Cardiac fibroblast (primary cell): ENCODE measurements at regions not wholly inside any gene's neighbourhood (a gene's known extent, or its start where the extent isn't known, plus 50 kb on each side); places are given as distances from the start of the nearest gene placed in this dataset.

Experiments used
- DNase-seq, 2 donors: peaks; one replicate each; pipeline versions ENCODE4 v3.0.0 to v3.0.0-alpha.2; 2010; ENCODE audit warnings: low read depth in 2 of 2
- H3K4me3 ChIP-seq, 2 donors: replicated peaks in 1 of 2; 1 replicate in 1 of 2; 2 replicates in 1 of 2; pipeline ENCODE4 v1.5.1; 2011; ENCODE audit warnings: low read depth in 2 of 2, low read length in 2 of 2, mild to moderate bottlenecking in 2 of 2, moderate library complexity in 1 of 2
- CTCF ChIP-seq: IDR thresholded peaks from one replicate; pipeline ENCODE4 v1.5.1; 2011; ENCODE audit warnings: low read depth, mild to moderate bottlenecking, low read length, inconsistent platforms

- DNase-seq, result no peak
- TF ChIP-seq CTCF, result no peak
- no peak overlapping the region for H3K4me3 ChIP-seq
Measured at GRCh38 chr5:73305386-73305785, 132.4 kb downstream of the TMEM174 start.

- DNase-seq, result no peak
- TF ChIP-seq CTCF, result no peak
- no peak overlapping the region for H3K4me3 ChIP-seq
Measured at GRCh38 chr5:73304381-73304780, 131.4 kb downstream of the TMEM174 start.

- TF ChIP-seq CTCF, result no peak
- H3K4me3 ChIP-seq, result peak overlapping the region in 1 of 2 donors; percentile 14
- no peak for DNase-seq
Measured at GRCh38 chr5:73303148-73304079, 130.4 kb downstream of the TMEM174 start.

- no peak for TF ChIP-seq CTCF
- DNase-seq, result peak in 1 of 2 donors; percentile 28
- H3K4me3 ChIP-seq, result no peak overlapping the region
Measured at GRCh38 chr5:73302797-73303147, 129.8 kb downstream of the TMEM174 start.

- no peak for DNase-seq
- no peak for TF ChIP-seq CTCF
- no peak overlapping the region for H3K4me3 ChIP-seq
Measured at GRCh38 chr5:73301208-73301901, 128.4 kb downstream of the TMEM174 start.

GRCh38 chr5:73300337-73301207, 127.6 kb downstream of the TMEM174 start:
- no peak for TF ChIP-seq CTCF
- peak in 1 of 2 donors; percentile 34 for DNase-seq
- H3K4me3 ChIP-seq, result no peak overlapping the region
